ENCODE measurements at regions not wholly inside any gene's neighbourhood (a gene's known extent, or its start where the extent isn't known, plus 50 kb on each side); places are given as distances from the start of the nearest gene placed in this dataset.

DNA sequence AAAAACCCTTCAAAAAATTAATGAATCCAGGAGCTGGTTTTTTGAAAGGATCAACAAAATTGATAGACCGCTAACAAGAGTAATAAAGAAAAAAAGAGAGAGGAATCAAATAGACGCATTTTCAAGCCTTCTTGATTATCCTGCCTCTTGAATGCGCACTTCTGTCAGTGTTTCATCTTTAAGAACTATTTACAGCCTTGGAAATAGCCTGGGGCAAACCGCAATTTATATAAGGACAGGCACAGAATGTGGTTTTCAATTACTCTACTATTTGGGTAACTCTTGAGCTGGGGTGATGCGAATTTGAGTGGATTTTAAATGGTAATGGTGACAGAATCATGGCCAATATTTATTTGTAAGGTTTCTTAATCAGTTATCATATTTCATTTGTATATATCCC, 179.1 kb upstream of the OTX2 start:
- no peaks in the 10 kb centered on the region for H3K27me3 ChIP-seq
- TF ChIP-seq POLR2AphosphoS5 (IDR thresholded peaks at IDR 0.05) = no peak
- no peak for TF ChIP-seq POLR2A (IDR thresholded peaks at IDR 0.05; ENCODE audit: low read depth)
- TF ChIP-seq, protein P1, sequence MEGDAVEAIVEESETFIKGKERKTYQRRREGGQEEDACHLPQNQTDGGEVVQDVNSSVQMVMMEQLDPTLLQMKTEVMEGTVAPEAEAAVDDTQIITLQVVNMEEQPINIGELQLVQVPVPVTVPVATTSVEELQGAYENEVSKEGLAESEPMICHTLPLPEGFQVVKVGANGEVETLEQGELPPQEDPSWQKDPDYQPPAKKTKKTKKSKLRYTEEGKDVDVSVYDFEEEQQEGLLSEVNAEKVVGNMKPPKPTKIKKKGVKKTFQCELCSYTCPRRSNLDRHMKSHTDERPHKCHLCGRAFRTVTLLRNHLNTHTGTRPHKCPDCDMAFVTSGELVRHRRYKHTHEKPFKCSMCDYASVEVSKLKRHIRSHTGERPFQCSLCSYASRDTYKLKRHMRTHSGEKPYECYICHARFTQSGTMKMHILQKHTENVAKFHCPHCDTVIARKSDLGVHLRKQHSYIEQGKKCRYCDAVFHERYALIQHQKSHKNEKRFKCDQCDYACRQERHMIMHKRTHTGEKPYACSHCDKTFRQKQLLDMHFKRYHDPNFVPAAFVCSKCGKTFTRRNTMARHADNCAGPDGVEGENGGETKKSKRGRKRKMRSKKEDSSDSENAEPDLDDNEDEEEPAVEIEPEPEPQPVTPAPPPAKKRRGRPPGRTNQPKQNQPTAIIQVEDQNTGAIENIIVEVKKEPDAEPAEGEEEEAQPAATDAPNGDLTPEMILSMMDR (IDR thresholded peaks at IDR 0.05) = no peak
- no peak for TF ChIP-seq EP300 (IDR thresholded peaks at IDR 0.05)
- H3K9me3 ChIP-seq = no peaks in the 10 kb centered on the region
- intact Hi-C loops (cut with DNase I) = no loop called here
- no peaks in the 10 kb centered on the region for H3K4me1 ChIP-seq
- no peaks in the 10 kb centered on the region for H3K36me3 ChIP-seq
- H3K27ac ChIP-seq (replicated peaks in 1 of 4) = no peak overlapping the region
- no peak for DNase-seq (ENCODE audit: extremely low spot score)
- WGBS = 83% methylated on average over 5 of the region's 5 CpGs
- no peak overlapping the region for H3K4me3 ChIP-seq

DNA sequence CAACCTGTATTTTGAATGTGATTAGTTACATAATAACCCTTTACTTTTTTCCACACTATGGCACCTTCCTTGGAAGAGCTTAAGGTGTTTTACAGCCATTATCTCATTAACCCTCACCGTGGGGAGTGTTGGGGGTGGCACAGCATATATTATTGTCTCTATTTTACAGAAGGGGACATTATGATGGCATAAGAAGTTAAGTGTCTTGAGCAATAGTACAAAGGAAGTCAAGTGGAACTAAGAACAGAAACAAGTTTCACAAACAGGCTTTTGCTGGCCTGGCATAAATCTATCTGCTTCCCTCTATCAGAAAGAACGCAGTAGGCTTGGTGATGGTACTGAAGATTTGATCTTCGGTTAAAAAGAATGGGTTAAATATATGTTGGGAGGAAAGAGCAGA, 169.7 kb upstream of the OTX2 start:
- no peak for TF ChIP-seq EP300 (IDR thresholded peaks at IDR 0.05)
- TF ChIP-seq POLR2AphosphoS5 (IDR thresholded peaks at IDR 0.05) = no peak
- no peak for TF ChIP-seq POLR2A (IDR thresholded peaks at IDR 0.05; ENCODE audit: low read depth)
- TF ChIP-seq, protein P1 (IDR thresholded peaks at IDR 0.05) = no peak
- no peaks in the 10 kb centered on the region for H3K9me3 ChIP-seq
- H3K36me3 ChIP-seq = no peaks in the 10 kb centered on the region
- no peak overlapping the region for H3K4me3 ChIP-seq
- DNase-seq (ENCODE audit: extremely low spot score) = no peak
- no peaks in the 10 kb centered on the region for H3K27me3 ChIP-seq
- no peaks in the 10 kb centered on the region for H3K4me1 ChIP-seq
- WGBS = 61% methylated on average over 3 of the region's 3 CpGs
- no peak overlapping the region for H3K27ac ChIP-seq (replicated peaks in 1 of 4)
- intact Hi-C loops (cut with DNase I) = no loop called here

DNA sequence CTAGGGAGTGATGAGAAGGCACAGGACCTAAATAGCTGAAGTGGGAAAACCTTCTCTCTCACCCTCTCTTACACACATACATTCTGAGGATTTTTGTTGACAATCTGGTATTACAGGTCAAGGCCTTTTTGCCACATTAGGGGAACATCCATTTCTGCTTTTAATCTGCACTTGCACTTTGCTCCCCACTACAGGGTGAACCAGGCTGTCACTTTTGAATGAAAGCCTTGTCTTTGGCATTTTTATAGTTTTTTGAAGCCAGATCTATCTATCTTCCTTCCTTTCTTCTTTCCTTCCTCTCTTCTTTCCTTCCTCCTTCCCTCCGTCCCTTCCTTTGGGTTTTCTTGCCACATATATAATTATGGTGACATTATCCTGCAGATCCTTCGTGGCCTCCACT, 165.9 kb upstream of the OTX2 start:
- no peaks in the 10 kb centered on the region for H3K9me3 ChIP-seq
- H3K27me3 ChIP-seq = no peaks in the 10 kb centered on the region
- TF ChIP-seq, protein P1 (IDR thresholded peaks at IDR 0.05) = no peak
- TF ChIP-seq POLR2A (IDR thresholded peaks at IDR 0.05; ENCODE audit: low read depth) = no peak
- TF ChIP-seq EP300 (IDR thresholded peaks at IDR 0.05) = no peak
- TF ChIP-seq POLR2AphosphoS5 (IDR thresholded peaks at IDR 0.05) = no peak
- no peak overlapping the region for H3K4me3 ChIP-seq
- H3K36me3 ChIP-seq = no peaks in the 10 kb centered on the region
- H3K4me1 ChIP-seq = no peaks in the 10 kb centered on the region
- intact Hi-C loops (cut with DNase I) = no loop called here
- WGBS = 71% methylated on average over 2 of the region's 2 CpGs
- H3K27ac ChIP-seq (replicated peaks in 1 of 4) = no peak overlapping the region
- no peak for DNase-seq (ENCODE audit: extremely low spot score)

DNA sequence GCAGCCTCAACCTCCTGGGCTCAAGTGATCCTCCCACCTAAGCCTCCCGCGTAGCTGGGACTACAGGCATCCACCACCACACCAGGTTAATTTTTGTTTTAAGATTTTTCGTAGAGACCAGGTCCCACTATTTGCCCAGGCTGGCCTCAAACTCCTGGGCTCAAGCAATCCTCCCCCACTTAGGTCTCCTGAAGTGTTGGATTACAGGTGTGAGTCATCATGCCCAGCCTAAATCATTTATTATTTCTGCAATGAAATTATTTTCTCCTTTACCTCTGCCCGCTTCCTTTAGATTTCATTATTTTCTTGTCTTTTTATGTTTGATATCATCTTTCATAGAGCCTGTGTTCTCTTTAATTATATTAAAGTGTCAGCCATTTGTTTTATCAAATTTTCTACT, 165.2 kb upstream of the OTX2 start:
- 94% methylated on average over 4 of the region's 4 CpGs for WGBS
- intact Hi-C loops (cut with DNase I) = no loop called here

DNA sequence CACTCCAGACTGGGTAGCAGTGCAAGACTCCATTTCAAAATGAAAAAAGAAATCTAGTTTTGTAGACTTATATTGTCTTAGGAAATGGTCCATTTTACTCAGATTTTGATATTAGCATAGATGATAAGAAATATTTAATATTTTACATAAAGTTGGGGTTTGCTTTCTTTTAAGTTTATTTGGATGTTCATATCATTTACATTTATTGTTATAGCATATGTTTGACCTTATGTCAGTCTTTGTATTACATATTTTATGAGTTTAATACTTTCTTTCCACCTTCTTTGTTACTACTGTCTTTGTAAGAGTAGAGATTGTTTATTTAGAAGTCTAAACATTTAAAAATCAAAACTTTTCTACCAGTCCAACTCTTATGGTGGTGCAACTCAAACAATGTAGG, 162.7 kb upstream of the OTX2 start:
- no peak overlapping the region for H3K4me3 ChIP-seq
- H3K27me3 ChIP-seq = no peaks in the 10 kb centered on the region
- no peaks in the 10 kb centered on the region for H3K9me3 ChIP-seq
- intact Hi-C loops (cut with DNase I) = no loop called here
- no peak overlapping the region for H3K27ac ChIP-seq (replicated peaks in 1 of 4)
- TF ChIP-seq POLR2AphosphoS5 (IDR thresholded peaks at IDR 0.05) = no peak
- TF ChIP-seq, protein P1 (IDR thresholded peaks at IDR 0.05) = no peak
- no peak for DNase-seq (ENCODE audit: extremely low spot score)
- H3K4me1 ChIP-seq = no peaks in the 10 kb centered on the region
- no peaks in the 10 kb centered on the region for H3K36me3 ChIP-seq

More for the DNA sequence above, 165.2 kb upstream of the OTX2 start:
- TF ChIP-seq, protein P1 (IDR thresholded peaks at IDR 0.05) = no peak
- TF ChIP-seq POLR2AphosphoS5 (IDR thresholded peaks at IDR 0.05) = no peak
- no peak for TF ChIP-seq POLR2A (IDR thresholded peaks at IDR 0.05; ENCODE audit: low read depth)
- no peak for TF ChIP-seq EP300 (IDR thresholded peaks at IDR 0.05)
- H3K27ac ChIP-seq (replicated peaks in 1 of 4) = no peak overlapping the region
- no peaks in the 10 kb centered on the region for H3K36me3 ChIP-seq
- no peaks in the 10 kb centered on the region for H3K9me3 ChIP-seq
- H3K27me3 ChIP-seq = no peaks in the 10 kb centered on the region
- DNase-seq (ENCODE audit: extremely low spot score) = no peak
- H3K4me3 ChIP-seq = no peak overlapping the region
- H3K4me1 ChIP-seq = no peaks in the 10 kb centered on the region
